HG03565 (cell line): ENCODE measurements at regions not wholly inside any gene's neighbourhood (a gene's known extent, or its start where the extent isn't known, plus 50 kb on each side); places are given as distances from the start of the nearest gene placed in this dataset.
A peak's percentile ranks its signal among the peaks of the same experiment; 100 is the strongest.
"Not testable (repeated sequence)": the region's sequence is repeated elsewhere in the genome, so short reads cannot be mapped to it uniquely, and the experiment has no call there.

Experiments
- ATAC-seq: cut with Tn5 transposase; IDR thresholded peaks from one replicate; pipeline ENCODE4 v1.9.1; 2021; ENCODE audit warnings: mild to moderate bottlenecking, moderate library complexity; ENCODE audit not compliant: unreplicated experiment

DNA sequence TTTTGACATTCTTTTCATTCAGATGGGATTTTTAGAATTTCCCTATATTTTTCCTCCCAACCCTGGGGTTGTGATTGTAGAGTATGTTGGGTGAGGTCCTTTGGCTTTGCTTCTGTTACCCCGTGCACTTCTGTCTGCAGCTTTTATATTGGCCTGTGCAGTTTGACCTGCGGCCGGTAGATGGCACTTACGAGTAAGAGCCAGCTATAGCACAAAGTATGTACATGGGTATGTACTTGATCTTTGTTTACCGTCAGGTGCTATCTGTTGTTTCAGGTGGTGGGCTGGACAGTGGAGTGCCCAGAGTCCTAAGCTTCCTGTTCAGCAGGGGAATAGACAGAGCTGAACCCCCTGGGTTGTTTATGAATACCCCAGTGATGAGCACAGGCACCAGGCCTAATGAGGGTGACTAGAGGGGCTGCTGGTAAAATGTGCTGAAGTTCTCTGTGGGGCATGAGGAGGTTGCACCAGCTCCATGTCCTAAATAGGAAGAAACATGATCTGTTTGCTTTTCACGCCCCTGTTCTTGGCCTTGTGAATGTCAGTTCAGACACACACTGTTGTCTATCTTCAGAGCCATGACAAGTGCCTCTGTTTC lies 58.9 kb upstream of the THUMPD2 start:
- peak; percentile 95 for ATAC-seq

DNA sequence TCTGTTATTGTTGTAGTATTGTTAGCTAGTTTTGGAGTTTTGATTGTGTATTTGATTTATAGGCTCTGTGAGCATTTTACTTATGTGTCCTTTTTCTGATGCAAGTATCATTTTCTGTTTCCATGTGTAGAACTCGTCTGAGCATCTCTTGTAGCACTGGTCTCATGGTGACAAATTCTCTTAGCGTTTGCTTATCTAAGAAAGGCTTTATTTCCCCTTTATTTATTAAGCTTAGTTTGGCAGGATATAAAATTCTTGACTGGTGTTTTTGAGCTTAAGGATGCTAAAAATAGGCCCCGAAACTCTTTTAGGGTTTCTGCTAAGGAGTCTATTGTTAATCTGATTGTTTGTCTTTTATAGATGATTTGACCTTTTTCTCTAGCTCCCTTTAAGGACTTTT lies 57.6 kb upstream of the THUMPD2 start:
- ATAC-seq: no peak

DNA sequence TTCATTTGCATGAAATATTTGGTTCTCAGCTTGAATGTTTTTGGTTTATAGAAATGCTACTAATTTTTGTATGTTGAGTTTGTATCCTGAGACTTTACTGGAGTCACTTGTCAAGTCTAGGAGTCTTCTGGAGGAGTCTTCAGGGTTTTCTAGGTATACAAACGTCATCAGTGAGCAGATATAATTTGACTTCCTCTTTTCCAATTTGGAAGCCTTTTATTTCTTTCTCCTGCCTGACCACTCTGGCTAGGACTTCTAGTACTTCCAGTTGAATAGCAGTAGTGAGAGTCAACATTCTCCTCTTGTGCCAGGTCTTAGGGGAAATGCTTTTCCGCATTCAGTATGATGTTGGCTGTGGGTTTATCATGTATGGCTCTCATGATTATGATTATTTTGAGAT lies 55.4 kb upstream of the THUMPD2 start:
- no peak for ATAC-seq

DNA sequence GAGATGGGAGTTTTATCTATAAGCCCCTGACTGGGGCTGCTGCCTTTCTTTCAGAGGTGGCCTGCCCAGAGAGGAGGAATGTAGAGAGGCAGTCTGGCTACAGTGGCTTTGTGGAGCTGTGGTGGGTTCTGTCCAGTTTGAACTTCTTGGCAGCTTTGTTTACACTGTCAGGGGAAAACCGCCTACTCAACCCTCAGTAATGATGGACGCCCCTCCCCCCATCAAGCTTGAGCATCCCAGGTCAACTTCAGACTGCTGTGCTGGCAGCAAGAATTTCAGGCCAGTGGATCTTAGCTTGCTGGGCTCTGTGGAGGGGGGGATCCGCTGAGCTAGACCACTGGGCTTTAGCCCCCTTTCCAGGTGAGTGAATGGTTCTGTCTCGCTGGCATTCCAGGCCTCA lies 51.6 kb upstream of the THUMPD2 start:
- not testable (repeated sequence) for ATAC-seq
